ENCODE measurements at regions not wholly inside any gene's neighbourhood (a gene's known extent, or its start where the extent isn't known, plus 50 kb on each side); places are given as distances from the start of the nearest gene placed in this dataset.

GRCh38 chr20:11008444-11009033 is 334.7 kb upstream of the JAG1 start:
- Histone ChIP-seq H3K27ac (ENCODE audit: low read depth, low read length) (no peak overlapping the region), H3K4me3 (ENCODE audit: low read depth, low read length) (no peak overlapping the region), H3K4me1 (ENCODE audit: control insufficient read depth, insufficient read depth, low read length) (no peaks in the 10 kb centered on the region), H3K27me3 (ENCODE audit: control insufficient read depth, insufficient read depth, low read length) (no peaks in the 10 kb centered on the region), H3K36me3 (ENCODE audit: control insufficient read depth, insufficient read depth, low read length) (no peaks in the 10 kb centered on the region), H3K9me3 (ENCODE audit: control insufficient read depth, insufficient read depth, low read length) (no peaks in the 10 kb centered on the region)
- WGBS (ENCODE audit: insufficient coverage), result no CpG with 5 or more reads among the region's 7 CpGs
- DNase-seq (ENCODE audit: low read depth in 4 of 6, low spot score in 6 of 6), result no peak

GRCh38 chr20:11011653-11012052 is 337.9 kb upstream of the JAG1 start:
- DNase-seq (ENCODE audit: low read depth in 4 of 6, low spot score in 6 of 6), result no peak
- Histone ChIP-seq H3K36me3 (ENCODE audit: control insufficient read depth, insufficient read depth, low read length) (no peaks in the 10 kb centered on the region), H3K4me1 (ENCODE audit: control insufficient read depth, insufficient read depth, low read length) (no peaks in the 10 kb centered on the region), H3K27ac (ENCODE audit: low read depth, low read length) (no peak overlapping the region), H3K4me3 (ENCODE audit: low read depth, low read length) (no peak overlapping the region), H3K27me3 (ENCODE audit: control insufficient read depth, insufficient read depth, low read length) (no peaks in the 10 kb centered on the region), H3K9me3 (ENCODE audit: control insufficient read depth, insufficient read depth, low read length) (no peaks in the 10 kb centered on the region)

- WGBS (ENCODE audit: insufficient coverage), result no CpG with 5 or more reads among the region's 2 CpGs
- H3K9me3 ChIP-seq (ENCODE audit: control insufficient read depth, insufficient read depth, low read length), result no peaks in the 10 kb centered on the region
- H3K27ac ChIP-seq (ENCODE audit: low read depth, low read length), result no peak overlapping the region
- H3K36me3 ChIP-seq (ENCODE audit: control insufficient read depth, insufficient read depth, low read length), result no peaks in the 10 kb centered on the region
- H3K27me3 ChIP-seq (ENCODE audit: control insufficient read depth, insufficient read depth, low read length), result no peaks in the 10 kb centered on the region
- DNase-seq (ENCODE audit: low read depth in 4 of 6, low spot score in 6 of 6), result peak in 1 of 6 donors; percentile 45
- H3K4me1 ChIP-seq (ENCODE audit: control insufficient read depth, insufficient read depth, low read length), result no peaks in the 10 kb centered on the region
- H3K4me3 ChIP-seq (ENCODE audit: low read depth, low read length), result no peak overlapping the region
Measured at GRCh38 chr20:11012975-11013374, 339.2 kb upstream of the JAG1 start.

GRCh38 chr20:11013801-11014200 is 340.0 kb upstream of the JAG1 start:
- 67% methylated on average over 1 of the region's 1 CpG for WGBS (ENCODE audit: insufficient coverage)

GRCh38 chr20:11015440-11015839 is 341.6 kb upstream of the JAG1 start:
- Histone ChIP-seq H3K4me1 (ENCODE audit: control insufficient read depth, insufficient read depth, low read length) (no peaks in the 10 kb centered on the region), H3K27me3 (ENCODE audit: control insufficient read depth, insufficient read depth, low read length) (no peaks in the 10 kb centered on the region), H3K36me3 (ENCODE audit: control insufficient read depth, insufficient read depth, low read length) (no peaks in the 10 kb centered on the region), H3K4me3 (ENCODE audit: low read depth, low read length) (no peak overlapping the region), H3K9me3 (ENCODE audit: control insufficient read depth, insufficient read depth, low read length) (no peaks in the 10 kb centered on the region), H3K27ac (ENCODE audit: low read depth, low read length) (no peak overlapping the region)
- DNase-seq (ENCODE audit: low read depth in 4 of 6, low spot score in 6 of 6), result no peak
- WGBS (ENCODE audit: insufficient coverage), result 89% methylated on average over 1 of the region's 4 CpGs

More at GRCh38 chr20:11013801-11014200, 340.0 kb upstream of the JAG1 start:
- no peak overlapping the region for H3K4me3 ChIP-seq (ENCODE audit: low read depth, low read length)
- no peak for DNase-seq (ENCODE audit: low read depth in 4 of 6, low spot score in 6 of 6)
- H3K27me3 ChIP-seq (ENCODE audit: control insufficient read depth, insufficient read depth, low read length), result no peaks in the 10 kb centered on the region
- no peaks in the 10 kb centered on the region for H3K9me3 ChIP-seq (ENCODE audit: control insufficient read depth, insufficient read depth, low read length)
- H3K27ac ChIP-seq (ENCODE audit: low read depth, low read length), result no peak overlapping the region
- no peaks in the 10 kb centered on the region for H3K36me3 ChIP-seq (ENCODE audit: control insufficient read depth, insufficient read depth, low read length)
- no peaks in the 10 kb centered on the region for H3K4me1 ChIP-seq (ENCODE audit: control insufficient read depth, insufficient read depth, low read length)

GRCh38 chr20:11017446-11017845 is 343.6 kb upstream of the JAG1 start:
- Histone ChIP-seq H3K4me1 (ENCODE audit: control insufficient read depth, insufficient read depth, low read length) (no peaks in the 10 kb centered on the region), H3K4me3 (ENCODE audit: low read depth, low read length) (no peak overlapping the region), H3K27ac (ENCODE audit: low read depth, low read length) (no peak overlapping the region), H3K9me3 (ENCODE audit: control insufficient read depth, insufficient read depth, low read length) (no peaks in the 10 kb centered on the region), H3K36me3 (ENCODE audit: control insufficient read depth, insufficient read depth, low read length) (no peaks in the 10 kb centered on the region), H3K27me3 (ENCODE audit: control insufficient read depth, insufficient read depth, low read length) (no peaks in the 10 kb centered on the region)
- whole genome bisulfite sequencing (ENCODE audit: insufficient coverage), result no CpG with 5 or more reads among the region's 4 CpGs
- DNase-seq (ENCODE audit: low read depth in 4 of 6, low spot score in 6 of 6), result no peak

GRCh38 chr20:11018668-11019170 is 344.9 kb upstream of the JAG1 start:
- no peaks in the 10 kb centered on the region for H3K4me1 ChIP-seq (ENCODE audit: control insufficient read depth, insufficient read depth, low read length)
- no peak overlapping the region for H3K27ac ChIP-seq (ENCODE audit: low read depth, low read length)
- no peaks in the 10 kb centered on the region for H3K36me3 ChIP-seq (ENCODE audit: control insufficient read depth, insufficient read depth, low read length)
- WGBS (ENCODE audit: insufficient coverage), result 90% methylated on average over 6 of the region's 6 CpGs
- H3K4me3 ChIP-seq (ENCODE audit: low read depth, low read length), result no peak overlapping the region
- no peaks in the 10 kb centered on the region for H3K27me3 ChIP-seq (ENCODE audit: control insufficient read depth, insufficient read depth, low read length)
- H3K9me3 ChIP-seq (ENCODE audit: control insufficient read depth, insufficient read depth, low read length), result no peaks in the 10 kb centered on the region
- no peak for DNase-seq (ENCODE audit: low read depth in 4 of 6, low spot score in 6 of 6)

GRCh38 chr20:11020712-11021111 is 346.9 kb upstream of the JAG1 start:
- no peak overlapping the region for H3K27ac ChIP-seq (ENCODE audit: low read depth, low read length)
- H3K4me1 ChIP-seq (ENCODE audit: control insufficient read depth, insufficient read depth, low read length), result no peaks in the 10 kb centered on the region
- H3K27me3 ChIP-seq (ENCODE audit: control insufficient read depth, insufficient read depth, low read length), result no peaks in the 10 kb centered on the region
- no peaks in the 10 kb centered on the region for H3K9me3 ChIP-seq (ENCODE audit: control insufficient read depth, insufficient read depth, low read length)
- WGBS (ENCODE audit: insufficient coverage), result no CpG with 5 or more reads among the region's 1 CpG
- H3K4me3 ChIP-seq (ENCODE audit: low read depth, low read length), result no peak overlapping the region
- H3K36me3 ChIP-seq (ENCODE audit: control insufficient read depth, insufficient read depth, low read length), result no peaks in the 10 kb centered on the region
- no peak for DNase-seq (ENCODE audit: low read depth in 4 of 6, low spot score in 6 of 6)

- H3K27me3 ChIP-seq (ENCODE audit: control insufficient read depth, insufficient read depth, low read length), result no peaks in the 10 kb centered on the region
- WGBS (ENCODE audit: insufficient coverage), result 100% methylated on average over 1 of the region's 3 CpGs
- H3K27ac ChIP-seq (ENCODE audit: low read depth, low read length), result no peak overlapping the region
- DNase-seq (ENCODE audit: low read depth in 4 of 6, low spot score in 6 of 6), result no peak
- no peaks in the 10 kb centered on the region for H3K4me1 ChIP-seq (ENCODE audit: control insufficient read depth, insufficient read depth, low read length)
- H3K9me3 ChIP-seq (ENCODE audit: control insufficient read depth, insufficient read depth, low read length), result no peaks in the 10 kb centered on the region
- no peak overlapping the region for H3K4me3 ChIP-seq (ENCODE audit: low read depth, low read length)
- H3K36me3 ChIP-seq (ENCODE audit: control insufficient read depth, insufficient read depth, low read length), result no peaks in the 10 kb centered on the region
Measured at GRCh38 chr20:11027224-11027623, 353.4 kb upstream of the JAG1 start.

- H3K9me3 ChIP-seq (ENCODE audit: control insufficient read depth, insufficient read depth, low read length), result no peaks in the 10 kb centered on the region
- H3K27me3 ChIP-seq (ENCODE audit: control insufficient read depth, insufficient read depth, low read length), result no peaks in the 10 kb centered on the region
- DNase-seq (ENCODE audit: low read depth in 4 of 6, low spot score in 6 of 6), result no peak
- H3K4me3 ChIP-seq (ENCODE audit: low read depth, low read length), result no peak overlapping the region
- 90% methylated on average over 2 of the region's 2 CpGs for WGBS (ENCODE audit: insufficient coverage)
- no peaks in the 10 kb centered on the region for H3K36me3 ChIP-seq (ENCODE audit: control insufficient read depth, insufficient read depth, low read length)
- no peak overlapping the region for H3K27ac ChIP-seq (ENCODE audit: low read depth, low read length)
- no peaks in the 10 kb centered on the region for H3K4me1 ChIP-seq (ENCODE audit: control insufficient read depth, insufficient read depth, low read length)
Measured at GRCh38 chr20:11030351-11030750, 356.6 kb upstream of the JAG1 start.

Measured in spinal cord (tissue), 9 donors.